ENCODE measurements at regions not wholly inside any gene's neighbourhood (a gene's known extent, or its start where the extent isn't known, plus 50 kb on each side); places are given as distances from the start of the nearest gene placed in this dataset.

GRCh38 chr7:4345004-4345403 is 337.1 kb upstream of the FOXK1 start (continued):
- TF ChIP-seq EHMT2 (IDR thresholded peaks at IDR 0.05; ENCODE audit: borderline replicate concordance, low read depth, low read length) (no peak), DPF2 (CRISPR knock-in tag; IDR thresholded peaks at IDR 0.05; ENCODE audit: borderline replicate concordance, low read depth) (no peak), THAP8 (CRISPR knock-in tag; IDR thresholded peaks at IDR 0.05; ENCODE audit: borderline replicate concordance) (no peak), HNRNPLL (IDR thresholded peaks at IDR 0.05; ENCODE audit: low read depth, low read length, poor library complexity, severe bottlenecking) (no peak), NCOA1 (CRISPR knock-in tag; IDR thresholded peaks at IDR 0.05) (no peak), SNAPC2 (CRISPR knock-in tag; IDR thresholded peaks at IDR 0.05) (no peak), HNF1A (IDR thresholded peaks at IDR 0.05; ENCODE audit: low read depth) (no peak), HNF1A (CRISPR knock-in tag; IDR thresholded peaks at IDR 0.05; ENCODE audit: borderline replicate concordance) (no peak), ZNF510 (CRISPR knock-in tag; IDR thresholded peaks at IDR 0.05; ENCODE audit: low read depth) (no peak), ZFP91 (CRISPR knock-in tag; IDR thresholded peaks at IDR 0.05; ENCODE audit: borderline replicate concordance) (no peak), GABPA (IDR thresholded peaks at IDR 0.05; ENCODE audit: low read depth, low read length) (0 out of 2 replicates have a peak, but pooled peaks have one; percentile 14), GABPA (CRISPR knock-in tag; IDR thresholded peaks at IDR 0.05; ENCODE audit: low read depth) (peak; percentile 71; the same call in 1 of the 2 replicates), HNF4A (CRISPR knock-in tag; IDR thresholded peaks at IDR 0.05) (0 out of 2 replicates have a peak, but pooled peaks have one; percentile 11), ZMAT5 (CRISPR knock-in tag; IDR thresholded peaks at IDR 0.05; ENCODE audit: borderline replicate concordance, low read depth) (no peak), RCOR2 (CRISPR knock-in tag; IDR thresholded peaks at IDR 0.05) (no peak), MBD4 (IDR thresholded peaks at IDR 0.05; ENCODE audit: borderline replicate concordance, low read length) (no peak), ATM (IDR thresholded peaks at IDR 0.05; ENCODE audit: borderline replicate concordance) (no peak), ZNF34 (CRISPR knock-in tag; IDR thresholded peaks at IDR 0.05; ENCODE audit: borderline replicate concordance) (no peak), SMAD3 (CRISPR knock-in tag; IDR thresholded peaks at IDR 0.05) (no peak), ELF1 (CRISPR knock-in tag; IDR thresholded peaks at IDR 0.05) (no peak), ZNF143 (CRISPR knock-in tag; IDR thresholded peaks at IDR 0.05) (peak; percentile 74), NRL (CRISPR knock-in tag; IDR thresholded peaks at IDR 0.05; ENCODE audit: borderline replicate concordance) (no peak), ETS1 (CRISPR knock-in tag; IDR thresholded peaks at IDR 0.05) (no peak), ZFP36 (IDR thresholded peaks at IDR 0.05; ENCODE audit: borderline replicate concordance, low read depth, low read length, partially characterized antibody) (no peak), GABPB1 (CRISPR knock-in tag; IDR thresholded peaks at IDR 0.05) (peak; percentile 32; the same call in 1 of the 2 replicates)

All from HepG2 (cell line).